HCT116 (cell line): ENCODE measurements at regions not wholly inside any gene's neighbourhood (a gene's known extent, or its start where the extent isn't known, plus 50 kb on each side); places are given as distances from the start of the nearest gene placed in this dataset.

ENCODE experiments used
- POLR2AphosphoS5 ChIP-seq: IDR thresholded peaks from 2 replicates; pipeline ENCODE4 v1.6.1; 2011; ENCODE audit warnings: mild to moderate bottlenecking, low read depth, low read length, moderate library complexity
- TF ChIP-seq, protein P1 (sequence below), 3 experiments: fragments of 200-600 bp in 1 of 3; sonication (generic) in 1 of 3; IDR thresholded peaks in 2 of 3; conservative IDR thresholded peaks in 1 of 3; 2 replicates each; pipeline ENCODE4 v1.5.1; 2012 to 2017; ENCODE audit warnings: low read depth in 2 of 3, low read length in 2 of 3, antibody characterized with exemption in 1 of 3, borderline replicate concordance in 1 of 3, control low read depth in 1 of 3, mild to moderate bottlenecking in 1 of 3, mixed read lengths in 1 of 3, mixed run types in 1 of 3, moderate library complexity in 1 of 3; ENCODE audit not compliant: insufficient read depth in 1 of 3

DNA sequence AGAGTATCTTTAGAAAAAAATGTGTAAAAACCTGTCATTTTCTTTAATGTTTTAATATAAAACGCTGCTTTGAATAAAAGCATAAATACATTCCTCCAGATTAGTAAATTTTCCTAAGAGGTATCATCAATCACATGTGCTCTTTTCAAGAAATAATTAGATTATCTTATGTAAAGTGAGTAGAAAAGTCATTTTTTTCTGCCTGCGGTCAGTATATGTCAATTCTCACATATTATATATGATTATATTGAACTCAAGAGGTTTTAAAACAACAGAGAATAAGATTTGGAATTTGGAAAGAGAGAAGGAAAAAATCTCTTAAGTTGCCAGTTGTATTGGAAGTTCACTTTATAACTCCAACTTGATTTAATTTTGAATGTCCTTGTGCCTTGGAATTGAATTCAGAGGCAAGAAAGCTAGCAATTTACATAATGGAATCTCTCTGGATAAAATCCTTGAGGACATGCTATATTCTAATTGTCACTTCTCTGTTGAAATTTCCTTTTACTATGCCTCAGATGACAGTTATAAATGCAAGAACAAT lies 740.1 kb upstream of the SPRY2 start:
- TF ChIP-seq POLR2AphosphoS5, result no peak
- TF ChIP-seq, protein P1, sequence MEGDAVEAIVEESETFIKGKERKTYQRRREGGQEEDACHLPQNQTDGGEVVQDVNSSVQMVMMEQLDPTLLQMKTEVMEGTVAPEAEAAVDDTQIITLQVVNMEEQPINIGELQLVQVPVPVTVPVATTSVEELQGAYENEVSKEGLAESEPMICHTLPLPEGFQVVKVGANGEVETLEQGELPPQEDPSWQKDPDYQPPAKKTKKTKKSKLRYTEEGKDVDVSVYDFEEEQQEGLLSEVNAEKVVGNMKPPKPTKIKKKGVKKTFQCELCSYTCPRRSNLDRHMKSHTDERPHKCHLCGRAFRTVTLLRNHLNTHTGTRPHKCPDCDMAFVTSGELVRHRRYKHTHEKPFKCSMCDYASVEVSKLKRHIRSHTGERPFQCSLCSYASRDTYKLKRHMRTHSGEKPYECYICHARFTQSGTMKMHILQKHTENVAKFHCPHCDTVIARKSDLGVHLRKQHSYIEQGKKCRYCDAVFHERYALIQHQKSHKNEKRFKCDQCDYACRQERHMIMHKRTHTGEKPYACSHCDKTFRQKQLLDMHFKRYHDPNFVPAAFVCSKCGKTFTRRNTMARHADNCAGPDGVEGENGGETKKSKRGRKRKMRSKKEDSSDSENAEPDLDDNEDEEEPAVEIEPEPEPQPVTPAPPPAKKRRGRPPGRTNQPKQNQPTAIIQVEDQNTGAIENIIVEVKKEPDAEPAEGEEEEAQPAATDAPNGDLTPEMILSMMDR (IDR thresholded peaks at IDR 0.05 in 2 of 3, conservative IDR thresholded peaks at IDR 0.05 in 1 of 3; ENCODE audit: borderline replicate concordance in 1 of 3, insufficient read depth in 1 of 3, low read depth in 2 of 3, low read length in 2 of 3), result no peak
